Prostate gland (tissue), 2 donors: ENCODE measurements at regions not wholly inside any gene's neighbourhood (a gene's known extent, or its start where the extent isn't known, plus 50 kb on each side); places are given as distances from the start of the nearest gene placed in this dataset.

Experiments
- POLR2A ChIP-seq: fragments of 450-650 bp; IDR thresholded peaks from one replicate; pipeline ENCODE4 v1.6.1; 2016; ENCODE audit warnings: antibody characterized with exemption, mild to moderate bottlenecking
- TF ChIP-seq, protein P1 (sequence below), 4 experiments: fragments of 200-600 bp in 2 of 4; fragments of 450-650 bp in 2 of 4; sonication (generic) in 2 of 4; IDR thresholded peaks; 1 replicate in 3 of 4; 2 replicates in 1 of 4; pipeline ENCODE4 v1.5.1; 2016 to 2019; ENCODE audit warnings: antibody characterized with exemption in 4 of 4, mild to moderate bottlenecking in 2 of 4, moderate library complexity in 2 of 4

DNA sequence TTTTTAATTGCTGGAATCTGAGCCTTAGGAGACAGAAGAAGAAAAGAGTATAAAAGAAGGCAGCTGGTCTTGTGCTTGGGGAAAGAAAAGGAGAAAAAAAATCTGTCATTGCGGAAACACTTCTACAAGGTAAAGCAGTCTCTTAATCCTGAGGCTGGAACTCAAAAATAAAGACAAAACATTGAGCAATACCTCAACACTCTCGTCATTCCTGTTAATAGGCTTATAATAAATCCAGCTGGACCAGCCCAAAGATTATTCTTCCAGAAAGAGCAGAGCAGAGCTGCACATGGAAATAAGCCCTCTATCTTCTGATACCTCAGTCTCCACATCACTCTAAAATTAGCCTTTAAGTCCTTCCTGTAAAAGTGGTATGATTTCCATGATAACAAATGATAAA is 62.0 kb upstream of the HIVEP1 start:
- no peak for TF ChIP-seq POLR2A
- TF ChIP-seq, protein P1, sequence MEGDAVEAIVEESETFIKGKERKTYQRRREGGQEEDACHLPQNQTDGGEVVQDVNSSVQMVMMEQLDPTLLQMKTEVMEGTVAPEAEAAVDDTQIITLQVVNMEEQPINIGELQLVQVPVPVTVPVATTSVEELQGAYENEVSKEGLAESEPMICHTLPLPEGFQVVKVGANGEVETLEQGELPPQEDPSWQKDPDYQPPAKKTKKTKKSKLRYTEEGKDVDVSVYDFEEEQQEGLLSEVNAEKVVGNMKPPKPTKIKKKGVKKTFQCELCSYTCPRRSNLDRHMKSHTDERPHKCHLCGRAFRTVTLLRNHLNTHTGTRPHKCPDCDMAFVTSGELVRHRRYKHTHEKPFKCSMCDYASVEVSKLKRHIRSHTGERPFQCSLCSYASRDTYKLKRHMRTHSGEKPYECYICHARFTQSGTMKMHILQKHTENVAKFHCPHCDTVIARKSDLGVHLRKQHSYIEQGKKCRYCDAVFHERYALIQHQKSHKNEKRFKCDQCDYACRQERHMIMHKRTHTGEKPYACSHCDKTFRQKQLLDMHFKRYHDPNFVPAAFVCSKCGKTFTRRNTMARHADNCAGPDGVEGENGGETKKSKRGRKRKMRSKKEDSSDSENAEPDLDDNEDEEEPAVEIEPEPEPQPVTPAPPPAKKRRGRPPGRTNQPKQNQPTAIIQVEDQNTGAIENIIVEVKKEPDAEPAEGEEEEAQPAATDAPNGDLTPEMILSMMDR (IDR thresholded peaks at IDR 0.05), result no peak
